AG09309 (cell line): ENCODE measurements at regions not wholly inside any gene's neighbourhood (a gene's known extent, or its start where the extent isn't known, plus 50 kb on each side); places are given as distances from the start of the nearest gene placed in this dataset.

ENCODE experiments used
- DNase-seq: peaks from one replicate; pipeline ENCODE4 v3.0.0-alpha.2; 2010; ENCODE audit warnings: low read depth
- H3K4me3 ChIP-seq: 2 replicates; pipeline ENCODE4 v1.5.1; 2011; ENCODE audit warnings: mild to moderate bottlenecking, low read depth, low read length, moderate library complexity; ENCODE audit not compliant: control insufficient read depth
- CTCF ChIP-seq: IDR thresholded peaks from 2 replicates; pipeline ENCODE4 v1.5.1; 2011; ENCODE audit warnings: mild to moderate bottlenecking, low read depth, low read length, inconsistent platforms; ENCODE audit not compliant: insufficient read depth, control insufficient read depth; ENCODE audit errors: missing control alignments

- no peak for TF ChIP-seq CTCF
- DNase-seq, result no peak
- no peak overlapping the region for H3K4me3 ChIP-seq
Observed at GRCh38 chr4:125836597-125837195, 521.9 kb downstream of the FAT4 start.

- H3K4me3 ChIP-seq, result no peak overlapping the region
- DNase-seq, result no peak
- no peak for TF ChIP-seq CTCF
Observed at GRCh38 chr4:125837493-125838201, 522.9 kb downstream of the FAT4 start.

GRCh38 chr4:125838202-125838601 is 523.4 kb downstream of the FAT4 start:
- DNase-seq, result no peak
- TF ChIP-seq CTCF, result no peak
- H3K4me3 ChIP-seq, result no peak overlapping the region

GRCh38 chr4:125838924-125839323 is 524.2 kb downstream of the FAT4 start:
- no peak for TF ChIP-seq CTCF
- no peak for DNase-seq
- no peak overlapping the region for H3K4me3 ChIP-seq

GRCh38 chr4:125843947-125844346 is 529.2 kb downstream of the FAT4 start:
- DNase-seq, result no peak
- H3K4me3 ChIP-seq, result no peak overlapping the region
- TF ChIP-seq CTCF, result no peak

GRCh38 chr4:125847518-125847917 is 532.8 kb downstream of the FAT4 start:
- no peak for DNase-seq
- H3K4me3 ChIP-seq, result no peak overlapping the region
- no peak for TF ChIP-seq CTCF
